Adrenal gland (tissue), 9 donors: ENCODE measurements at regions not wholly inside any gene's neighbourhood (a gene's known extent, or its start where the extent isn't known, plus 50 kb on each side); places are given as distances from the start of the nearest gene placed in this dataset.

Experiments used
- DNase-seq, 7 donors: peaks; one replicate each; pipeline ENCODE4 v3.0.0-alpha.2; 2019 to 2020
- H3K27ac ChIP-seq, 5 donors: fragments of 200-600 bp; sonication (generic) in 4 of 5; 1 replicate in 3 of 5; 2 replicates in 2 of 5; pipeline versions ENCODE4 v1.5.1 to v1.8.0; 2016 to 2020; ENCODE audit warnings: mild to moderate bottlenecking in 1 of 5
- H3K27me3 ChIP-seq: fragments of 200-600 bp; 2 replicates; pipeline ENCODE4 v1.8.0; 2021
- H3K36me3 ChIP-seq, 2 donors: fragments of 200-600 bp; replicated peaks in 1 of 2; 1 replicate in 1 of 2; 2 replicates in 1 of 2; pipeline versions ENCODE4 v1.5.1 to v1.8.0; 2018 to 2022
- H3K4me1 ChIP-seq, 2 donors: fragments of 200-600 bp; replicated peaks in 1 of 2; 1 replicate in 1 of 2; 2 replicates in 1 of 2; pipeline versions ENCODE4 v1.5.1 to v1.8.0; 2018 to 2021
- H3K4me3 ChIP-seq, 4 donors: fragments of 200-600 bp; sonication (generic) in 3 of 4; one replicate each; pipeline ENCODE4 v1.5.1; 2016 to 2018
- H3K9me3 ChIP-seq, 3 donors: fragments of 200-600 bp; sonication (generic) in 1 of 3; replicated peaks in 1 of 3; 1 replicate in 2 of 3; 2 replicates in 1 of 3; pipeline versions ENCODE4 v1.5.1 to v1.8.0; 2016 to 2021
- POLR2A ChIP-seq, 2 donors: fragments of 450-650 bp; IDR thresholded peaks; one replicate each; pipeline ENCODE4 v1.6.1; 2017; ENCODE audit warnings: antibody characterized with exemption in 2 of 2, mild to moderate bottlenecking in 2 of 2, moderate library complexity in 1 of 2
- WGBS, 4 donors: extraction: QIAGEN DNeasy Blood & Tissue Kit in 2 of 4; methylation state at CpG; one replicate each; pipeline versions ENCODE4 v1.1.5 to v1.1.7; 2013 to 2017; 5-methylcytosine and 5-hydroxymethylcytosine counted together
- intact Hi-C, 2 donors: fragments of 100-400 bp; cut with DNase I; formaldehyde crosslinking; loops; one replicate each; pipeline versions ENCODE4 v1.14.1 to v1.15.0; 2022 to 2023
- TF ChIP-seq, protein P1 (sequence below), 6 experiments: fragments of 450-650 bp in 4 of 6; fragments of 200-600 bp in 2 of 6; sonication (generic) in 1 of 6; IDR thresholded peaks; 1 replicate in 5 of 6; 2 replicates in 1 of 6; pipeline versions ENCODE4 v1.5.1 to v1.8.0; 2016 to 2021; ENCODE audit warnings: antibody characterized with exemption in 6 of 6, mild to moderate bottlenecking in 2 of 6, moderate library complexity in 1 of 6
- donor health status: healthy with polysubstance abuse.
- donor health status: Bipolar disorder and iron deficiency.
- donor health status: DM: yes; HTN: yes; CAD: no.
- donor health status: DM: no; HTN: no; CAD: no.
- donor health status: DM: no; HTN: no; CAD: no.

DNA sequence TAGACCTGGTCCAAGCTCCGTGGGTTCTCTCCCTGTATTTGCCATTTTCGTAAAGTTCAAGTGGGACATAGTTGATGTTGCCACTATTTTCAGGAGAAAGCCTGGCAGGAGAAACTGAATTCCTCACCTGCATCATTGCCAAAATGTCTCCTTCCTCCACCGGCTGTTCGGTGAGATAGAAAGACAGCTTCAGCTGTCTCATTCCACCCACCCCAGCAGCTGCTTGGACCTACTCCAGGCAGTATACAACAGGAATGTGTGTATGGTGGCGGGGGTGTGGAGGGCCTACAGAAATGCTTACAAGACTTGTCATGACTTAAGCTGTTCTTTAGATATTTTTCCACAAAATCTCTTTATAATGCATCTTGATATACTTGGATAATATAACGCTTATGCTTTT lies 132.7 kb upstream of the RAP2B start:
- Histone ChIP-seq H3K36me3 (no peaks in the 10 kb centered on the region), H3K9me3 (no peaks in the 10 kb centered on the region), H3K27me3 (no peaks in the 10 kb centered on the region), H3K27ac (no peak overlapping the region), H3K4me3 (no peak overlapping the region), H3K4me1 (no peaks in the 10 kb centered on the region)
- no peak for DNase-seq
- intact Hi-C loops = loop anchor here in 1 of 2 donors (10.0 kb wide), 1 partner anchor 745 kb away; no protein-coding TSS in a partner anchor
- 60 to 89% (median 71%) methylated on average over 5 to 6 of the region's 6 CpGs for WGBS, 4 donors
- TF ChIP-seq, protein P1, sequence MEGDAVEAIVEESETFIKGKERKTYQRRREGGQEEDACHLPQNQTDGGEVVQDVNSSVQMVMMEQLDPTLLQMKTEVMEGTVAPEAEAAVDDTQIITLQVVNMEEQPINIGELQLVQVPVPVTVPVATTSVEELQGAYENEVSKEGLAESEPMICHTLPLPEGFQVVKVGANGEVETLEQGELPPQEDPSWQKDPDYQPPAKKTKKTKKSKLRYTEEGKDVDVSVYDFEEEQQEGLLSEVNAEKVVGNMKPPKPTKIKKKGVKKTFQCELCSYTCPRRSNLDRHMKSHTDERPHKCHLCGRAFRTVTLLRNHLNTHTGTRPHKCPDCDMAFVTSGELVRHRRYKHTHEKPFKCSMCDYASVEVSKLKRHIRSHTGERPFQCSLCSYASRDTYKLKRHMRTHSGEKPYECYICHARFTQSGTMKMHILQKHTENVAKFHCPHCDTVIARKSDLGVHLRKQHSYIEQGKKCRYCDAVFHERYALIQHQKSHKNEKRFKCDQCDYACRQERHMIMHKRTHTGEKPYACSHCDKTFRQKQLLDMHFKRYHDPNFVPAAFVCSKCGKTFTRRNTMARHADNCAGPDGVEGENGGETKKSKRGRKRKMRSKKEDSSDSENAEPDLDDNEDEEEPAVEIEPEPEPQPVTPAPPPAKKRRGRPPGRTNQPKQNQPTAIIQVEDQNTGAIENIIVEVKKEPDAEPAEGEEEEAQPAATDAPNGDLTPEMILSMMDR (IDR thresholded peaks at IDR 0.05) = no peak
- TF ChIP-seq POLR2A (IDR thresholded peaks at IDR 0.05) = no peak

DNA sequence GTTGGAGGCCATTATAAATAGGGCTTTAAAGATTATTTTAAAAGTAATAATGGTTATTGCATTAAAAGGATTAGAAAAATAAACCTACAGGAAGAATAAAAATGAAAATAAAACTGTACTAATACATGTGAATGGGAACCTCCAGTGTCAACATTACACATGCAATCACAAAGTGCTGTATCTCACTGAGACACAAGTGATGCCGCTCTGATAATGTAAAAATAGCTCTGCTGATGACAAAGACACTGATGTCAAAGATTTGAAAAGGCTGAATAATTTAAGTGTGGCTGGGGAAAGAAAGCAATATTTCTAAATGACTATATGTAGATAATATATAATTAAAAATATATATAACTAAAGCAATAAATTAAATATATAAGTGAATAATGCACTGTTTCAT lies 129.1 kb upstream of the RAP2B start:
- Histone ChIP-seq H3K36me3 (no peaks in the 10 kb centered on the region), H3K4me3 (no peak overlapping the region), H3K4me1 (no peaks in the 10 kb centered on the region), H3K27ac (no peak overlapping the region), H3K27me3 (no peaks in the 10 kb centered on the region), H3K9me3 (no peaks in the 10 kb centered on the region)
- 78 to 94% (median 91%) methylated on average over 1 of the region's 1 CpG for WGBS, 4 donors
- TF ChIP-seq, protein P1 (IDR thresholded peaks at IDR 0.05) = no peak
- no peak for TF ChIP-seq POLR2A (IDR thresholded peaks at IDR 0.05)
- no peak for DNase-seq
- intact Hi-C loops = no loop called here

DNA sequence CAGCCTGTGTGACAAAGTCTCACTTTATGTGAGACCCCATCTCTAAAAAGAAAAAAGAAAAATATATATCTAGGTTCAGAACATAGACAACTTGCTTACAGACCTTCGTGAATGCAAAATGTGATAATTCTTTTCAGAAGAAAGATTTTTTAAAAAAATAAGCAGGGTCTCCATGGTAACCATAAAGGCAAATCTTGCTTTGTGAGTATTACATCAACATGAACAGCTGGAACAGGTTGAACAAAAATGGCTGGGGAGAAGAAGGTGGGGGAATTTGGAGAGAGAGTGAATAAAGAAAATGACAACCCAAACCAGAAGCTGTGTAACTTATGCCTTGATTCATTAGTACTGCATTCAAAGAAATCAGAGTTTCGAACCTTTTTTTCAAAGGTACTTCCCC lies 125.2 kb upstream of the RAP2B start:
- no peaks in the 10 kb centered on the region for H3K9me3 ChIP-seq
- no peak for DNase-seq
- no peaks in the 10 kb centered on the region for H3K4me1 ChIP-seq
- H3K27me3 ChIP-seq = no peaks in the 10 kb centered on the region
- 69 to 82% (median 81%) methylated on average over 2 of the region's 2 CpGs for WGBS, 4 donors
- intact Hi-C loops = no loop called here
- no peak overlapping the region for H3K4me3 ChIP-seq
- no peaks in the 10 kb centered on the region for H3K36me3 ChIP-seq
- no peak overlapping the region for H3K27ac ChIP-seq
- TF ChIP-seq, protein P1 (IDR thresholded peaks at IDR 0.05) = no peak
- no peak for TF ChIP-seq POLR2A (IDR thresholded peaks at IDR 0.05)

DNA sequence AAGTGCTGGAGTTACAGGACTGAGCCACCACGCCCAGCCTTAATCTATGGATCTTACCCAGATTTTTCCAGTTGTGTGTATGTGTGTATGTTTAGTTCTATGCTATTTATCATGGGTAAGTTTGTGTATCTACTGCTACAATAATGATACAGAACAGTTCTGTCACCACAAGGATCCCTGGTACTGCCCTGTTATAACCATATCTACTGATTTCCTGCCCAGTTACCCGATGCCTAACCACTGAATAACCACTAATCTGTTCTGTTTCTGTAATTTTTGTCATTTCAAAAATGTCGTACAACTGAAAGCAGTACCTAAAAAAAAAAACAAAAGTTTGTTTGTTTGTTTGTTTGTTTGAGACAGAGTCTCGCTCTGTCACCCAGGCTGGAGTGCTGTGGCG lies 123.7 kb upstream of the RAP2B start:
- Histone ChIP-seq H3K4me1 (no peaks in the 10 kb centered on the region), H3K36me3 (no peaks in the 10 kb centered on the region), H3K9me3 (no peaks in the 10 kb centered on the region), H3K27me3 (no peaks in the 10 kb centered on the region), H3K4me3 (no peak overlapping the region), H3K27ac (no peak overlapping the region)
- TF ChIP-seq POLR2A (IDR thresholded peaks at IDR 0.05) = no peak
- TF ChIP-seq, protein P1 (IDR thresholded peaks at IDR 0.05) = no peak
- no peak for DNase-seq
- 82 to 89% (median 83%) methylated on average over 5 of the region's 5 CpGs for WGBS, 4 donors
- intact Hi-C loops = no loop called here
